ENCODE measurements at regions not wholly inside any gene's neighbourhood (a gene's known extent, or its start where the extent isn't known, plus 50 kb on each side); places are given as distances from the start of the nearest gene placed in this dataset.
"Not testable (repeated sequence)": the region's sequence is repeated elsewhere in the genome, so short reads cannot be mapped to it uniquely, and the experiment has no call there.

GRCh38 chr1:147103416-147104155, 68.7 kb downstream of the PRKAB2 start:
- not testable (repeated sequence) for DNase-seq

- no peak for DNase-seq
Observed at GRCh38 chr1:147099192-147099591, 73.1 kb downstream of the PRKAB2 start.

GRCh38 chr1:147098338-147098973, 73.8 kb downstream of the PRKAB2 start:
- DNase-seq = not testable (repeated sequence)

- DNase-seq = no peak
Observed at GRCh38 chr1:147095691-147096090, 76.6 kb downstream of the PRKAB2 start.

GRCh38 chr1:147091801-147092200, 80.5 kb downstream of the PRKAB2 start:
- DNase-seq = no peak

GRCh38 chr1:147089457-147089856, 82.8 kb downstream of the PRKAB2 start:
- DNase-seq = no peak

- no peak for DNase-seq
Observed at GRCh38 chr1:147086129-147086528, 86.1 kb downstream of the PRKAB2 start.

- peak; percentile 34 for DNase-seq
Observed at GRCh38 chr1:147084273-147085096, 87.8 kb downstream of the PRKAB2 start.

- DNase-seq = no peak
Observed at GRCh38 chr1:147083919-147084272, 88.4 kb downstream of the PRKAB2 start.

- no peak for DNase-seq
Observed at GRCh38 chr1:147080671-147081394, 91.4 kb downstream of the PRKAB2 start.

- no peak for DNase-seq
Observed at GRCh38 chr1:147080006-147080661, 92.1 kb downstream of the PRKAB2 start.

GRCh38 chr1:147079400-147080005, 92.8 kb downstream of the PRKAB2 start:
- no peak for DNase-seq

- DNase-seq = no peak
Observed at GRCh38 chr1:147078606-147079399, 93.5 kb downstream of the PRKAB2 start.

- DNase-seq = no peak
Observed at GRCh38 chr1:147077936-147078605, 94.2 kb downstream of the PRKAB2 start.

- no peak for DNase-seq
Observed at GRCh38 chr1:147077523-147077922, 94.7 kb downstream of the PRKAB2 start.

- DNase-seq = no peak
Observed at GRCh38 chr1:147077081-147077480, 95.2 kb downstream of the PRKAB2 start.

- no peak for DNase-seq
Observed at GRCh38 chr1:147076442-147076841, 95.8 kb downstream of the PRKAB2 start.

- no peak for DNase-seq
Observed at GRCh38 chr1:147072482-147073432, 99.5 kb downstream of the PRKAB2 start.

- no peak for DNase-seq
Observed at GRCh38 chr1:147071142-147071541, 101.1 kb downstream of the PRKAB2 start.
